B cell (primary cell): ENCODE measurements at regions not wholly inside any gene's neighbourhood (a gene's known extent, or its start where the extent isn't known, plus 50 kb on each side); places are given as distances from the start of the nearest gene placed in this dataset.

Experiments
- EZH2 ChIP-seq: IDR thresholded peaks from 2 replicates; pipeline ENCODE4 v1.6.1; 2012; ENCODE audit warnings: borderline replicate concordance, low read depth, mild to moderate bottlenecking, moderate library complexity, low read length; ENCODE audit not compliant: insufficient read depth, poor library complexity, severe bottlenecking
- TF ChIP-seq, protein P1 (sequence below): fragments of 200-600 bp; IDR thresholded peaks from one replicate; pipeline ENCODE4 v1.8.0; 2022; ENCODE audit warnings: antibody characterized with exemption, mild to moderate bottlenecking

DNA sequence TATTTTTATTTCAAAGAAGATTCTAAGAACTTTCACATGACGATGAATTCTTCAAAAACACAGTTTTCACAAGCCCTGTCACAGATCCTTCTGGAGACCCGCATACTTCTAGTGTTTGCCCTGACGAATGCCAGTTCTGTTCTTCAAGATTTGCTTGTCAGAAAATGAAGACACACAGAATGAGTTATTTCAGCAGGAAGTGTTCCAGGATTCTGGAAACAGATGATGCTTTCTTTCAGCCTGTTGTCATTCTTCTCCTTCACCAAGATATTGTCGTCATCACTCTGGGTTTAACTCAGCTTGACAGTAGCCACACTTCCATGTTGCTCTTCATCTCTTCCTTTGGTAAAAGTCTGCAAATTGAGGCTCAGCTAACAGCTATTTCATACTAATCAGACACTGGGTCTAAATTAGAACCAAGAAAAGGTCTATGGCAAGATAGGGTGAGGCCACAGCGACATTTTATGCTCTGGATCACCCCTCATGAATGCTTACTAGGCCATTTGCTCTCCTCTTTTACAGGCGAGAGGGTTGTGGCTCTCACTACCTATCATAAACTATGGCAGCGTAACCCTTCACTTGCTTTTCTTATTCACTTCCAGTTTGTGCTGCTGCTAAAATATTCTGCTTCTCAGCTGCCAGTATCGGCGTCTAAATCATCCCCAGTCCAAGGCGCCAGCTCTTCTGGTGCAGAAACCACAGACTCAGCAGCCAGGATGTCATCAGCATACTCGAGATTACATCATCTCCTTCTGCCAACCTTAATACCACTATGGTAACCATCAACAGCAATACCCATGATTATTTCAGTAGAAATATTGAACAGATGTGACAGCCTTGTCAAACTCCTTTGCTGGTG, 159.6 kb upstream of the TBCA start:
- no peak for TF ChIP-seq EZH2
- TF ChIP-seq, protein P1, sequence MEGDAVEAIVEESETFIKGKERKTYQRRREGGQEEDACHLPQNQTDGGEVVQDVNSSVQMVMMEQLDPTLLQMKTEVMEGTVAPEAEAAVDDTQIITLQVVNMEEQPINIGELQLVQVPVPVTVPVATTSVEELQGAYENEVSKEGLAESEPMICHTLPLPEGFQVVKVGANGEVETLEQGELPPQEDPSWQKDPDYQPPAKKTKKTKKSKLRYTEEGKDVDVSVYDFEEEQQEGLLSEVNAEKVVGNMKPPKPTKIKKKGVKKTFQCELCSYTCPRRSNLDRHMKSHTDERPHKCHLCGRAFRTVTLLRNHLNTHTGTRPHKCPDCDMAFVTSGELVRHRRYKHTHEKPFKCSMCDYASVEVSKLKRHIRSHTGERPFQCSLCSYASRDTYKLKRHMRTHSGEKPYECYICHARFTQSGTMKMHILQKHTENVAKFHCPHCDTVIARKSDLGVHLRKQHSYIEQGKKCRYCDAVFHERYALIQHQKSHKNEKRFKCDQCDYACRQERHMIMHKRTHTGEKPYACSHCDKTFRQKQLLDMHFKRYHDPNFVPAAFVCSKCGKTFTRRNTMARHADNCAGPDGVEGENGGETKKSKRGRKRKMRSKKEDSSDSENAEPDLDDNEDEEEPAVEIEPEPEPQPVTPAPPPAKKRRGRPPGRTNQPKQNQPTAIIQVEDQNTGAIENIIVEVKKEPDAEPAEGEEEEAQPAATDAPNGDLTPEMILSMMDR = no peak
